ENCODE measurements at regions not wholly inside any gene's neighbourhood (a gene's known extent, or its start where the extent isn't known, plus 50 kb on each side); places are given as distances from the start of the nearest gene placed in this dataset.

DNA sequence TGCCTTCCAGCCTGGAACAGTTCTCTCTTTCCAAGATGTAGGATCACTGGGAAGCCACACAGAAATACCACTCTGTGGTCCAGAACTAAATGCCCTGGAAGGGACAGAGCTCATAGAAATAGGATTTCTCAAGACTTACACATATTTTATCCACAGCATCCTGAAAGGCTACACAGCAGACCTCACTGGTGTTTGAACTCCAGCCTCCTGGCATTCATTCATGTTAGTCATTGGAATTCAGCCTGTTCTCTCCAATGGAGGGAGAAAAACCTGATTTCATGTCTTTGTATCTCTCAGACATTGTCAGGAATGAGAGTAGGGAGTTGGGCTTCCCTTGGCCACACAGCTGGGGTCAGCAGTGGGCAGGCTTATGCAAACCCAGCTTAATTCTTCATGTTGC lies 121.1 kb upstream of the PPP2R3A start:
- no peaks in the 10 kb centered on the region for H3K27me3 ChIP-seq
- H3K4me3 ChIP-seq: no peak overlapping the region
- DNase-seq: no peak
- intact Hi-C loops (cut with DNase I): no loop called here
- no peaks in the 10 kb centered on the region for H3K4me1 ChIP-seq
- no peaks in the 10 kb centered on the region for H3K36me3 ChIP-seq
- H3K9me3 ChIP-seq: no peaks in the 10 kb centered on the region
- TF ChIP-seq, protein P1, sequence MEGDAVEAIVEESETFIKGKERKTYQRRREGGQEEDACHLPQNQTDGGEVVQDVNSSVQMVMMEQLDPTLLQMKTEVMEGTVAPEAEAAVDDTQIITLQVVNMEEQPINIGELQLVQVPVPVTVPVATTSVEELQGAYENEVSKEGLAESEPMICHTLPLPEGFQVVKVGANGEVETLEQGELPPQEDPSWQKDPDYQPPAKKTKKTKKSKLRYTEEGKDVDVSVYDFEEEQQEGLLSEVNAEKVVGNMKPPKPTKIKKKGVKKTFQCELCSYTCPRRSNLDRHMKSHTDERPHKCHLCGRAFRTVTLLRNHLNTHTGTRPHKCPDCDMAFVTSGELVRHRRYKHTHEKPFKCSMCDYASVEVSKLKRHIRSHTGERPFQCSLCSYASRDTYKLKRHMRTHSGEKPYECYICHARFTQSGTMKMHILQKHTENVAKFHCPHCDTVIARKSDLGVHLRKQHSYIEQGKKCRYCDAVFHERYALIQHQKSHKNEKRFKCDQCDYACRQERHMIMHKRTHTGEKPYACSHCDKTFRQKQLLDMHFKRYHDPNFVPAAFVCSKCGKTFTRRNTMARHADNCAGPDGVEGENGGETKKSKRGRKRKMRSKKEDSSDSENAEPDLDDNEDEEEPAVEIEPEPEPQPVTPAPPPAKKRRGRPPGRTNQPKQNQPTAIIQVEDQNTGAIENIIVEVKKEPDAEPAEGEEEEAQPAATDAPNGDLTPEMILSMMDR (IDR thresholded peaks at IDR 0.05): no peak
- no peak overlapping the region for H3K9ac ChIP-seq (ENCODE audit: low read depth in 2 of 2, low read length in 2 of 2)
- H3K27ac ChIP-seq: no peak overlapping the region

DNA sequence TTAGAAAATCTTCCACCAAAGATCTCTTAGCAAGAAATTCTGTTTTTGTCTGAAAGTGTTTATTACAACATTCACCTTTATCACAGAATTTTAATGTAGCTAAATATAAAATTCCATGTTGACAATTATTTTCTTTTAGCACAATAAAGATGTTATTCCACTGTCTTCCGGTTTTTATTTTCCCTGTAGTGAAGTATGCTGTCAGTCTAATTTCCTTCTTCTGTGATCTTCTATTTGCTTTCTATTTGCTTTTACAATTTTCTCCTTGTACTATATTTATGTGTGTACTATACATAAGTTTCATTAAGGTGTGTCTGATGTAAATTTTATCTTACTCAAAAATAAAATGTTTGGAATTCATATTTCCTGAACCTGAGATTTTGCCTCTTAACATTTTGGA lies 117.5 kb upstream of the PPP2R3A start:
- H3K9ac ChIP-seq (ENCODE audit: low read depth in 2 of 2, low read length in 2 of 2): no peak overlapping the region
- no peak overlapping the region for H3K27ac ChIP-seq
- DNase-seq: no peak
- no peaks in the 10 kb centered on the region for H3K9me3 ChIP-seq
- H3K36me3 ChIP-seq: no peaks in the 10 kb centered on the region
- H3K4me1 ChIP-seq: no peaks in the 10 kb centered on the region
- H3K4me3 ChIP-seq: no peak overlapping the region
- intact Hi-C loops (cut with DNase I): no loop called here
- H3K27me3 ChIP-seq: no peaks in the 10 kb centered on the region
- TF ChIP-seq, protein P1 (IDR thresholded peaks at IDR 0.05): no peak

- Histone ChIP-seq H3K4me1 (no peaks in the 10 kb centered on the region), H3K9me3 (no peaks in the 10 kb centered on the region), H3K27me3 (no peaks in the 10 kb centered on the region), H3K36me3 (no peaks in the 10 kb centered on the region), H3K27ac (no peak overlapping the region), H3K4me3 (no peak overlapping the region), H3K9ac (ENCODE audit: low read depth in 2 of 2, low read length in 2 of 2) (no peak overlapping the region)
- intact Hi-C loops (cut with DNase I): no loop called here
- TF ChIP-seq, protein P1 (IDR thresholded peaks at IDR 0.05): no peak
- no peak for DNase-seq
Observed at GRCh38 chr3:135849827-135850226, 115.7 kb upstream of the PPP2R3A start.

DNA sequence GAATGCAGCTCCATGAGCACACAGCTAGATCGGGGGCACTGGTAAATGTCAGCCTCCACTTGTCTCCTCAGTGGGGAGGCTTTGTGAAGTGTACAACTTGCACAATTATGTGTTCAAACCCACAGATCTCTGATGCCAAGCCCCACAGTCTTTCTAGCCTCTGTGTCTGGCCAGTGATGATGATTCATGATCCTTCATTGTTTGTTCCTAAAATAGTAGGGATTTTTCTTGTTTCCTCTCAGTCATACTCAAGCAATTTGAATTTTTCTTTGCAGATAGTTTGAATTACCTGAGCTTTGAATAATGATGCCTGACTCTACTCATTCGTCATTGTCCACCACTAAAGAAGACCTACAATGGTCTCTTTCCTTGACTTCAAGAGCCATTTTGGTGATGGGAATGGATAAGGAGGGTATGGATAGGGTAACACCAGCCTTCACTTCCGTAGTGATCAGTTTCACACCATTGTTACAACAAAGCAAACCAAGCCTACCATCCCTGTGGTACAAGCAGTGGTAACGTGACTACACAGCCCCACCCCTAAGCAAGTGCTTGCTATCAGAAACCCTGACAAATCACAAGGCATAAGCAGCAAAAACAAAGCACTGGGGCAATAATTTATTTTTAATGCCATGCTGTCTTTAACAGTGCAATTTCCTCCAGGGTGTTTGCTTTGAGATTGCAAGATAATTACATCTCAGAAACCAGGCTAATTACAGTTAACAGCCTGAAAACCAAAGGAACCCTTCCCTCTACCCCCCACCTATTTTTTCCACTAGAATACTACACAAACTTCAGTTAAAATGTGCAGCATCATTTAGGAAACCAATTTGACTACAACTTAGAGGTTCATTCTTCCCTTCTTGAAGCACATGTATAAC lies 114.1 kb upstream of the PPP2R3A start:
- no peaks in the 10 kb centered on the region for H3K4me1 ChIP-seq
- intact Hi-C loops (cut with DNase I): no loop called here
- H3K27ac ChIP-seq: no peak overlapping the region
- no peak overlapping the region for H3K4me3 ChIP-seq
- TF ChIP-seq, protein P1 (IDR thresholded peaks at IDR 0.05): no peak
- H3K9ac ChIP-seq (ENCODE audit: low read depth in 2 of 2, low read length in 2 of 2): no peak overlapping the region
- DNase-seq: no peak
- H3K27me3 ChIP-seq: no peaks in the 10 kb centered on the region
- no peaks in the 10 kb centered on the region for H3K36me3 ChIP-seq
- H3K9me3 ChIP-seq: no peaks in the 10 kb centered on the region

- H3K36me3 ChIP-seq: no peaks in the 10 kb centered on the region
- H3K27me3 ChIP-seq: no peaks in the 10 kb centered on the region
- H3K9me3 ChIP-seq: no peaks in the 10 kb centered on the region
- H3K9ac ChIP-seq (ENCODE audit: low read depth in 2 of 2, low read length in 2 of 2): no peak overlapping the region
- H3K4me1 ChIP-seq: no peaks in the 10 kb centered on the region
- no peak overlapping the region for H3K4me3 ChIP-seq
- no peak overlapping the region for H3K27ac ChIP-seq
- TF ChIP-seq, protein P1 (IDR thresholded peaks at IDR 0.05): no peak
- DNase-seq: no peak
- intact Hi-C loops (cut with DNase I): no loop called here
Observed at GRCh38 chr3:135853981-135854380, 111.5 kb upstream of the PPP2R3A start.
